22Rv1 (cell line): ENCODE measurements at regions not wholly inside any gene's neighbourhood (a gene's known extent, or its start where the extent isn't known, plus 50 kb on each side); places are given as distances from the start of the nearest gene placed in this dataset.

Experiments
- CTCF ChIP-seq: fragments of 450-650 bp; IDR thresholded peaks from 2 replicates; pipeline ENCODE4 v1.5.1; 2017; ENCODE audit warnings: mild to moderate bottlenecking
- ZFX ChIP-seq: fragments of 450-650 bp; IDR thresholded peaks from 2 replicates; pipeline ENCODE4 v1.6.1; 2017; ENCODE audit warnings: antibody characterized with exemption, borderline replicate concordance

- no peak for TF ChIP-seq CTCF
- TF ChIP-seq ZFX: no peak
Measured at GRCh38 chr2:188813315-188813714, 160.9 kb upstream of the COL3A1 start.
